ENCODE measurements at regions not wholly inside any gene's neighbourhood (a gene's known extent, or its start where the extent isn't known, plus 50 kb on each side); places are given as distances from the start of the nearest gene placed in this dataset.

- DNase-seq = no peak
Measured at GRCh38 chr4:45985038-45985437, 138.8 kb downstream of the GABRG1 start.

- no peak for DNase-seq
Measured at GRCh38 chr4:45971108-45971507, 152.7 kb downstream of the GABRG1 start.

GRCh38 chr4:45957353-45957752, 166.5 kb downstream of the GABRG1 start:
- no peak for DNase-seq

GRCh38 chr4:45954276-45954675, 169.6 kb downstream of the GABRG1 start:
- no peak for DNase-seq

- DNase-seq = no peak
Measured at GRCh38 chr4:45951153-45951552, 172.7 kb downstream of the GABRG1 start.

- no peak for DNase-seq
Measured at GRCh38 chr4:45946699-45947098, 177.2 kb downstream of the GABRG1 start.

- DNase-seq = no peak
Measured at GRCh38 chr4:45944000-45944399, 179.9 kb downstream of the GABRG1 start.

GRCh38 chr4:45939056-45939455, 184.8 kb downstream of the GABRG1 start:
- no peak for DNase-seq

- no peak for DNase-seq
Measured at GRCh38 chr4:45931154-45931553, 192.7 kb downstream of the GABRG1 start.

- DNase-seq = no peak
Measured at GRCh38 chr4:45927641-45928040, 196.2 kb downstream of the GABRG1 start.

- no peak for DNase-seq
Measured at GRCh38 chr4:45925809-45926208, 198.0 kb downstream of the GABRG1 start.

- DNase-seq = no peak
Measured at GRCh38 chr4:45920861-45921260, 203.0 kb downstream of the GABRG1 start.

GRCh38 chr4:45910511-45910910, 213.3 kb downstream of the GABRG1 start:
- no peak for DNase-seq

- DNase-seq = no peak
Measured at GRCh38 chr4:45897946-45898585, 225.8 kb downstream of the GABRG1 start.

GRCh38 chr4:45883421-45883820, 240.4 kb downstream of the GABRG1 start:
- DNase-seq = no peak

- no peak for DNase-seq
Measured at GRCh38 chr4:45876235-45876890, 247.5 kb downstream of the GABRG1 start.

GRCh38 chr4:45869184-45869583, 254.7 kb downstream of the GABRG1 start:
- no peak for DNase-seq

- DNase-seq = no peak
Measured at GRCh38 chr4:45865781-45866180, 258.1 kb downstream of the GABRG1 start.

GRCh38 chr4:45855857-45856256, 268.0 kb downstream of the GABRG1 start:
- no peak for DNase-seq

- DNase-seq = no peak
Measured at GRCh38 chr4:45846016-45846415, 277.8 kb downstream of the GABRG1 start.

GRCh38 chr4:45841791-45842190, 282.1 kb downstream of the GABRG1 start:
- no peak for DNase-seq

- DNase-seq = no peak
Measured at GRCh38 chr4:45831692-45832091, 292.2 kb downstream of the GABRG1 start.

GRCh38 chr4:45803994-45804393, 319.9 kb downstream of the GABRG1 start:
- no peak for DNase-seq

GRCh38 chr4:45795135-45795534, 328.7 kb downstream of the GABRG1 start:
- DNase-seq = peak; percentile 6

Measured in muscle of arm (tissue), 1 donor.